Transverse colon (tissue), 4 donors: ENCODE measurements at regions not wholly inside any gene's neighbourhood (a gene's known extent, or its start where the extent isn't known, plus 50 kb on each side); places are given as distances from the start of the nearest gene placed in this dataset.
"Not testable (repeated sequence)": the region's sequence is repeated elsewhere in the genome, so short reads cannot be mapped to it uniquely, and the experiment has no call there.

Experiments used
- DNase-seq: peaks from one replicate; pipeline ENCODE4 v3.0.0-alpha.2; 2019
- H3K27ac ChIP-seq, 4 donors: fragments of 200-600 bp; sonication (generic); 2 replicates each; pipeline ENCODE4 v1.5.1; 2016 to 2018; ENCODE audit warnings: inconsistent platforms in 4 of 4
- H3K27me3 ChIP-seq: fragments of 200-600 bp; sonication (generic); 2 replicates; pipeline ENCODE4 v1.5.1; 2017; ENCODE audit warnings: inconsistent platforms
- H3K36me3 ChIP-seq, 4 donors: fragments of 200-600 bp; sonication (generic); 2 replicates each; pipeline ENCODE4 v1.5.1; 2017 to 2019; ENCODE audit warnings: inconsistent platforms in 4 of 4
- H3K4me1 ChIP-seq, 4 donors: fragments of 200-600 bp; sonication (generic); 2 replicates each; pipeline ENCODE4 v1.5.1; 2017 to 2020; ENCODE audit warnings: inconsistent platforms in 4 of 4
- H3K4me3 ChIP-seq, 4 donors: fragments of 200-600 bp; sonication (generic); 1 replicate in 1 of 4; 2 replicates in 3 of 4; pipeline versions ENCODE4 v1.5.1 to v1.6.1; 2017 to 2019; ENCODE audit warnings: inconsistent platforms in 4 of 4
- H3K9me3 ChIP-seq, 2 donors: fragments of 200-600 bp; sonication (generic); 2 replicates each; pipeline ENCODE4 v1.5.1; 2017 to 2019; ENCODE audit warnings: inconsistent platforms in 2 of 2
- EP300 ChIP-seq: sonication (generic); formaldehyde crosslinking; IDR thresholded peaks from one replicate; pipeline ENCODE4 v1.6.1; 2017; ENCODE audit warnings: antibody characterized with exemption, low read depth
- POLR2A ChIP-seq: fragments of 450-650 bp; IDR thresholded peaks from one replicate; pipeline ENCODE4 v1.6.1; 2016; ENCODE audit warnings: antibody characterized with exemption, mild to moderate bottlenecking, moderate library complexity
- POLR2AphosphoS5 ChIP-seq, 3 donors: sonication (generic); formaldehyde crosslinking; IDR thresholded peaks; one replicate each; pipeline ENCODE4 v1.6.1; 2016; ENCODE audit warnings: antibody characterized with exemption in 3 of 3
- WGBS, 2 donors: methylation state at CpG; one replicate each; pipeline ENCODE4 v1.1.5; 2018; ENCODE audit warnings: low coverage in 1 of 2; 5-methylcytosine and 5-hydroxymethylcytosine counted together
- in situ Hi-C, 4 donors: fragments of 200-750 bp; cut with MboI; loops; one replicate each; pipeline versions ENCODE4 v1.15.0 to v1.15.1; 2017; ENCODE audit warnings: low sequenced_read_pairs in 3 of 4, low pct_ligation_motif_present in 1 of 4, low pct_unique_long_range_greater_than_20kb in 1 of 4
- intact Hi-C: fragments of 100-400 bp; cut with DNase I; formaldehyde crosslinking; loops from one replicate; pipeline ENCODE4 v1.15.1; 2023; ENCODE audit warnings: low total_unique reads
- TF ChIP-seq, protein P1 (sequence below), 5 experiments: fragments of 200-600 bp in 3 of 5; fragments of 450-650 bp in 2 of 5; sonication (generic) in 3 of 5; IDR thresholded peaks; 1 replicate in 2 of 5; 2 replicates in 3 of 5; pipeline ENCODE4 v1.5.1; 2016 to 2017; ENCODE audit warnings: antibody characterized with exemption in 5 of 5, inconsistent platforms in 3 of 5, mild to moderate bottlenecking in 2 of 5, moderate library complexity in 1 of 5

GRCh38 chr6:140271759-140272377 is 897.4 kb upstream of the CITED2 start:
- intact Hi-C loops (no loop called here), in situ Hi-C loops (no loop called here)
- H3K4me3 ChIP-seq = no peak overlapping the region
- no peaks in the 10 kb centered on the region for H3K9me3 ChIP-seq
- H3K36me3 ChIP-seq = no peaks in the 10 kb centered on the region
- H3K27me3 ChIP-seq = no peaks in the 10 kb centered on the region
- no peak for DNase-seq
- TF ChIP-seq EP300 = no peak
- TF ChIP-seq, protein P1, sequence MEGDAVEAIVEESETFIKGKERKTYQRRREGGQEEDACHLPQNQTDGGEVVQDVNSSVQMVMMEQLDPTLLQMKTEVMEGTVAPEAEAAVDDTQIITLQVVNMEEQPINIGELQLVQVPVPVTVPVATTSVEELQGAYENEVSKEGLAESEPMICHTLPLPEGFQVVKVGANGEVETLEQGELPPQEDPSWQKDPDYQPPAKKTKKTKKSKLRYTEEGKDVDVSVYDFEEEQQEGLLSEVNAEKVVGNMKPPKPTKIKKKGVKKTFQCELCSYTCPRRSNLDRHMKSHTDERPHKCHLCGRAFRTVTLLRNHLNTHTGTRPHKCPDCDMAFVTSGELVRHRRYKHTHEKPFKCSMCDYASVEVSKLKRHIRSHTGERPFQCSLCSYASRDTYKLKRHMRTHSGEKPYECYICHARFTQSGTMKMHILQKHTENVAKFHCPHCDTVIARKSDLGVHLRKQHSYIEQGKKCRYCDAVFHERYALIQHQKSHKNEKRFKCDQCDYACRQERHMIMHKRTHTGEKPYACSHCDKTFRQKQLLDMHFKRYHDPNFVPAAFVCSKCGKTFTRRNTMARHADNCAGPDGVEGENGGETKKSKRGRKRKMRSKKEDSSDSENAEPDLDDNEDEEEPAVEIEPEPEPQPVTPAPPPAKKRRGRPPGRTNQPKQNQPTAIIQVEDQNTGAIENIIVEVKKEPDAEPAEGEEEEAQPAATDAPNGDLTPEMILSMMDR (IDR thresholded peaks at IDR 0.05) = no peak
- TF ChIP-seq POLR2A = no peak
- TF ChIP-seq POLR2AphosphoS5 (IDR thresholded peaks at IDR 0.05) = no peak
- H3K4me1 ChIP-seq = peaks cover 0 to 5% (median 0%) of the 10 kb centered on the region in 4 donors
- 79 to 82% methylated on average over 2 of the region's 2 CpGs for whole genome bisulfite sequencing, 2 donors
- no peak overlapping the region for H3K27ac ChIP-seq

DNA sequence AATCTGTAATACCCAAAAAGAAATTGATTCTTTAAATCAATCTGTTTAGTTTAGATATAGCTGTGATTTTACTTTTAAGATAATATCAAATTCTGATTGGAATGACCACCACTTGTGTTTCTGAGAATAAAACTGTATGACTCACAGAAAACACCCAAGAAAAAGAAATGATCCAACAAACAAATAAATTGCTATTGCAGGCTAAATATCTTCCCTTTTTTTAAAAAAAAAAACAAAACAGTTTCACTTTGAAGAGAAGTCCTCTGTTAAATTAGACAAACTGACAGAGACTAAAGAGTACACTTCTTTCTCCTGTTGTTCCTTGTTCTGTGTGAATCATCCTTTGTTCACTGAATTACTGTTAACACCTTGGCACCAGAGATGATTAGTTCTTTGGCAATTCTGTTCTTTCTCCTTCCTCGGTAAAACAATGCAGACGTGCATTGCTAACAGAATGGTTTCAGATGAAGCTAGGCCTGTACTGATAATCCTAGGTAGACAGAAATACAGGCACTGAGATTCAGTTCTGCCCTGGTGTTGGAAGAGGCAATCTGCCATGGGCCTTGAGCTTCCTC is 895.2 kb upstream of the CITED2 start:
- 23% methylated on average over 2 of the region's 2 CpGs; no CpG with 5 or more reads in 1 of the 2 donors for WGBS, 2 donors
- TF ChIP-seq, protein P1 (IDR thresholded peaks at IDR 0.05) = no peak
- no peak for TF ChIP-seq POLR2A
- TF ChIP-seq EP300 = no peak
- no peak for TF ChIP-seq POLR2AphosphoS5 (IDR thresholded peaks at IDR 0.05)
- Histone ChIP-seq H3K36me3 (no peaks in the 10 kb centered on the region), H3K4me1 (peaks cover 0 to 5% (median 0%) of the 10 kb centered on the region in 4 donors), H3K27me3 (no peaks in the 10 kb centered on the region), H3K9me3 (no peaks in the 10 kb centered on the region), H3K27ac (peak overlapping the region in 1 of 4 donors; percentile 12), H3K4me3 (no peak overlapping the region)
- in situ Hi-C loops (no loop called here), intact Hi-C loops (no loop called here)
- DNase-seq = no peak

DNA sequence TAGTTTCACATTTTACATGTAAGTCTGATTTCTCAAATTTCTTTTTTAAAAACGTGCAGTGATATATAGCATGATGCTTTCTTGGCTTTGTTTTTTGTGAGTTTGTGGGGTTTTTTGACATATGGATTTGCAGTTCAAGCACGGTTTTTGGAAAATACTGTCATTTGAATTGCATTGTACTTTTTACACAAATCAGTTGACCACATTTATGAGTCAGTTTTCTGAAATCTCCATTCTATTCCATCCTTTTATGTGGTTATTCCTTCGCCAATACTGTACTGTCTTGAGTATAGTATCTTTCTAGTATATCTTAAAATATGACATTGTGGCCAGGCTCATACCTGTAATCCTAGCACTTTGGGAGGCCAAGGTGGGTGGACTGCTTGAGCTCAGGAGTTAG is 890.0 kb upstream of the CITED2 start:
- Histone ChIP-seq H3K27ac (no peak overlapping the region), H3K4me3 (no peak overlapping the region), H3K27me3 (no peaks in the 10 kb centered on the region), H3K36me3 (no peaks in the 10 kb centered on the region), H3K4me1 (no peaks in the 10 kb centered on the region), H3K9me3 (no peaks in the 10 kb centered on the region)
- TF ChIP-seq EP300 (no peak), POLR2A (no peak), POLR2AphosphoS5 (IDR thresholded peaks at IDR 0.05) (no peak)
- TF ChIP-seq, protein P1 (IDR thresholded peaks at IDR 0.05) = no peak
- intact Hi-C loops (no loop called here), in situ Hi-C loops (no loop called here)
- DNase-seq = no peak
- WGBS, 2 donors = 84 to 88% methylated on average over 3 of the region's 3 CpGs

- 69 to 79% methylated on average over 4 to 6 of the region's 6 CpGs for WGBS, 2 donors
- intact Hi-C loops = not testable (repeated sequence)
Measured at GRCh38 chr6:140258302-140258701, 883.9 kb upstream of the CITED2 start.

DNA sequence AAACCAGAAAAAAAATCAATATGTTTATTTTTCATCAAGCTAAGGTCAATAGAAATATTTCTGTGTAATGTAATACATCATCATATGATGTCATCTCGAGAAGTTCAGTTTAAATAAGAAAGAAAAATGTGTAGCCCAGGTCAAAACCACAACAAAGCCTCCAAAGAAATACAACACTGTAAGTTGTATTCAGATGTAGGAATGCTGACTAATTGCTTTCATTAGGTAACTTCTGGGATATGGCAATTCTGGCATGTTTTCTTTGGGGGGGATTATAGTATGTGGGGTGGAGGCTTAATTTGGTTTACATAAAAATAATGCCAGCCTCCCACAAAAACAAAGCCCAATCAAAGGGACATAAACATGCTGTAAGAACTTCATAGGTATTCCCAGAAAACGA is 881.8 kb upstream of the CITED2 start:
- intact Hi-C loops = no loop called here
- TF ChIP-seq, protein P1 (IDR thresholded peaks at IDR 0.05) = no peak
- TF ChIP-seq POLR2A (no peak), EP300 (no peak), POLR2AphosphoS5 (IDR thresholded peaks at IDR 0.05) (no peak)
- in situ Hi-C loops = no loop called here
- Histone ChIP-seq H3K4me1 (no peaks in the 10 kb centered on the region), H3K36me3 (no peaks in the 10 kb centered on the region), H3K9me3 (no peaks in the 10 kb centered on the region), H3K27me3 (no peaks in the 10 kb centered on the region), H3K27ac (no peak overlapping the region), H3K4me3 (no peak overlapping the region)
- WGBS, 2 donors = 70 to 86% methylated on average over 2 of the region's 2 CpGs
- DNase-seq = no peak

More at GRCh38 chr6:140258302-140258701, 883.9 kb upstream of the CITED2 start:
- H3K27ac ChIP-seq, H3K9me3 ChIP-seq, DNase-seq, H3K4me3 ChIP-seq, in situ Hi-C loops, H3K36me3 ChIP-seq, H3K27me3 ChIP-seq, H3K4me1 ChIP-seq: not testable (repeated sequence)
